ENCODE measurements at regions not wholly inside any gene's neighbourhood (a gene's known extent, or its start where the extent isn't known, plus 50 kb on each side); places are given as distances from the start of the nearest gene placed in this dataset.
A peak's percentile ranks its signal among the peaks of the same experiment; 100 is the strongest.

GRCh38 chr3:5651351-5651750, 463.8 kb downstream of the EDEM1 start:
- H3K9me3 Mint-ChIP-seq = peaks cover 1 to 4% of the 10 kb centered on the region in 2 donors
- no peak overlapping the region for H3K4me3 Mint-ChIP-seq
- no peaks in the 10 kb centered on the region for H3K36me3 Mint-ChIP-seq
- ATAC-seq (replicated peaks) (no peak), DNase-seq (no peak)
- H3K27me3 Mint-ChIP-seq = no peaks in the 10 kb centered on the region
- H3K4me1 Mint-ChIP-seq = no peaks in the 10 kb centered on the region
- no peak overlapping the region for H3K27ac Mint-ChIP-seq

GRCh38 chr3:5653426-5654143, 466.1 kb downstream of the EDEM1 start:
- H3K4me3 Mint-ChIP-seq = no peak overlapping the region

DNA sequence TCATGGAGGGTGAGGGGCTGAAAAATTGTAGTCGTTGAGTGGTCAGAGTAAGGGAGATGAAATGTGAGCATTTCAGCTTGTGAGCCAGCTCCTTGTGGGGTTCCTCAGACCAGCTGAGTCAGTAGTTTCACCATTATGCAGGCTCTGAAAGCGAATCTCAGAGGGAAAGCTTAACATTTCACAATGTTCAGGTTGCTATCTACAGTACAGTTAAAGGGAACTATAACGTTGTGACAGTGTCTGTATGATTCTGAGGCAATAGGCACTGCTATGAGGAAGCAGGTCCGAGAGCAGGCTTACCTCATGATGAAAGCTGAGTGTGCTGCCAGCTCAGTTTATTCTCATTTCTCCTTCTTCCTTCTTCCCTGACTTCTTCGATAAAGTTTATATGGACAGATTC, 469.6 kb downstream of the EDEM1 start:
- Mint-ChIP-seq H3K27ac (no peak overlapping the region), H3K4me3 (no peak overlapping the region), H3K27me3 (no peaks in the 10 kb centered on the region), H3K4me1 (no peaks in the 10 kb centered on the region), H3K9me3 (peaks cover 10 to 15% of the 10 kb centered on the region in 2 donors), H3K36me3 (no peaks in the 10 kb centered on the region)
- DNase-seq (no peak), ATAC-seq (replicated peaks) (no peak)

More at GRCh38 chr3:5653426-5654143, 466.1 kb downstream of the EDEM1 start:
- Mint-ChIP-seq H3K9me3 (peaks cover 9 to 10% of the 10 kb centered on the region in 2 donors), H3K27me3 (no peaks in the 10 kb centered on the region), H3K27ac (no peak overlapping the region), H3K36me3 (no peaks in the 10 kb centered on the region), H3K4me1 (no peaks in the 10 kb centered on the region)
- no peak for DNase-seq
- no peak for ATAC-seq (replicated peaks)

DNA sequence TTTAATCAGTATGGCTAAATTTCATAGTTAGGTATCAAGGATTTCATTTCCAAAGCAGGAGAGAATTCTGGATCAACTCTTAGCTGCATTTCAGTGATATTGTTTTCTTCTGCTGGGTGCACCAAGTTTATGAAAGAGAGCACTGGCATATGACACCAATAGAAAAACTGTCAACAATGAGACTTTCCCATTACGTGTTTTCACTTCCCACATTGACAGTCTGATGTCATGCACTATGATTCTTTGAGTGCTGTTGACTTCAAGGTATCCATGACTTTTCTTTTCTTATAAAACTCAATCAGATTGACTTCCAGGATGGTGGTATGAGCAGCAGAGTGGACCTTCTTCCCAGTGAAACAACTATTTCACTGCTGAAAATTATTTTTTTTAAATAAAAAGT, 476.1 kb downstream of the EDEM1 start:
- Mint-ChIP-seq H3K27me3 (no peaks in the 10 kb centered on the region), H3K36me3 (peaks cover 0 to 2% of the 10 kb centered on the region in 2 donors), H3K4me3 (no peak overlapping the region), H3K4me1 (no peaks in the 10 kb centered on the region), H3K9me3 (peaks cover 13 to 21% of the 10 kb centered on the region in 2 donors), H3K27ac (no peak overlapping the region)
- DNase-seq = no peak
- no peak for ATAC-seq (replicated peaks)

DNA sequence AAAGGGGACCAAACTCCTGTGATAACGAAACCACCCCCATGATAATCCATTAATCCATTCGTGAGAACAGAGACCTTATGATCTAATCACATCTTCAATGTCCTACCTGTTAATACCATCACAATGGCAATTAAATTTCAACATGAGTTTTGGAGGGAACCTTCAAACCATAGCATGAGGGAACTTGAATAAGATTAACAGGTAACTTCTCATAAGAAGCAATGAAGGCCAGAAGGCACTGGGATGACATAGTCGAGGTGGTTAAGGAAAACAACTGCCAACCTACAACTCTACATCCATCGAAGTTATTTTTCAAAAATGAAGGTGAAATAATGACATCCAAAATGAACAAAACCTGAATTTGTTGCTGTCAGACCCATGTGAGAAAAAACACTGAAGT, 478.9 kb downstream of the EDEM1 start:
- peaks cover 13 to 16% of the 10 kb centered on the region in 2 donors for H3K9me3 Mint-ChIP-seq
- no peak overlapping the region for H3K4me3 Mint-ChIP-seq
- DNase-seq (no peak), ATAC-seq (replicated peaks) (no peak)
- H3K4me1 Mint-ChIP-seq = no peaks in the 10 kb centered on the region
- H3K27me3 Mint-ChIP-seq = no peaks in the 10 kb centered on the region
- peaks cover 0 to 2% of the 10 kb centered on the region in 2 donors for H3K36me3 Mint-ChIP-seq
- H3K27ac Mint-ChIP-seq = no peak overlapping the region

- ATAC-seq (replicated peaks) (no peak), DNase-seq (no peak)
- Mint-ChIP-seq H3K4me3 (no peak overlapping the region), H3K9me3 (peaks cover 10 to 19% of the 10 kb centered on the region in 2 donors), H3K4me1 (no peaks in the 10 kb centered on the region), H3K27ac (no peak overlapping the region), H3K36me3 (no peaks in the 10 kb centered on the region), H3K27me3 (no peaks in the 10 kb centered on the region)
Measured at GRCh38 chr3:5673521-5673920, 486.0 kb downstream of the EDEM1 start.

GRCh38 chr3:5675319-5675718, 487.8 kb downstream of the EDEM1 start:
- Mint-ChIP-seq H3K9me3 (peaks cover 11 to 25% of the 10 kb centered on the region in 2 donors), H3K27ac (no peak overlapping the region), H3K36me3 (no peaks in the 10 kb centered on the region), H3K4me3 (no peak overlapping the region), H3K27me3 (no peaks in the 10 kb centered on the region), H3K4me1 (no peaks in the 10 kb centered on the region)
- no peak for DNase-seq
- no peak for ATAC-seq (replicated peaks)

DNA sequence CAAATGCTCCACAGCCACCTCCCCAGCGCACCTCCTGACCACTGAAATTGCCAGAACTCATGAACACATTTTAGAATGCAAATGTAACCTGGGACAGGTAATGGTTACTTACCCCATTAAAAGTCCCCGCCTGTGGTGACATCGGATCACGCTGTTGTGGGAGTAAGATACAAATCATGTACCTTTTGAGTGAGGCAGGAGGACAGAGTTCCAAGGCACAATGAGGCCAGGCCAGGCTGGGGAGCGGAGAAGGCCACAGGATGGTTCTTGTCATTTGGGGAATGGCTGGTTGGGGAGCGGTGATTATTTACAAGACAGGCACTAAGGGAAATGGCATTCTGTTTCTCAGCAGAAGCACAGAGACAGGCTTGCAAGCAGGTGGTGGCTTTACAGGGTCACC, 490.0 kb downstream of the EDEM1 start:
- no peak for DNase-seq
- Mint-ChIP-seq H3K4me3 (no peak overlapping the region), H3K27me3 (no peaks in the 10 kb centered on the region), H3K27ac (no peak overlapping the region), H3K9me3 (peaks cover 12 to 25% of the 10 kb centered on the region in 2 donors), H3K4me1 (no peaks in the 10 kb centered on the region), H3K36me3 (no peaks in the 10 kb centered on the region)
- no peak for ATAC-seq (replicated peaks)

DNA sequence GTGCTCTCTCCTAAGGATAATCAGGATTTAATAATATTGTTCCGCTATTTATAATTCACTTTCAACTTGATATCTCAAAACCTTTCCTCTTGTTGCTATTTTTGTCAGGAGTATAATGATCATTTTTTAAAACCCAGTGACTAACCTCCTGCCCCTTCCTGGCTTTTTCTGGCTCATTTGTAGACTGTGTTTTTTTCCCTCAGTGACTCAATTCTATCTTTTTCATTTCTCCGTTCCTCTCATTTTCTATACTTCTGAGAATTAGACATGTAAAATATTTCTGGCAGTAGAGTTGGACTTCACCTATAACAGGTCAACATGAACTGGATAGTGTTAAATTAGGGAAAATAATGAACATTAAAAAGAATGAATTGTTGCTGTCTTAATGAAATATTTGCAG, 490.7 kb downstream of the EDEM1 start:
- H3K36me3 Mint-ChIP-seq = no peaks in the 10 kb centered on the region
- DNase-seq (no peak), ATAC-seq (replicated peaks) (peak in 1 of 2 donors; percentile 50)
- no peaks in the 10 kb centered on the region for H3K4me1 Mint-ChIP-seq
- no peak overlapping the region for H3K4me3 Mint-ChIP-seq
- H3K9me3 Mint-ChIP-seq = peaks cover 12 to 25% of the 10 kb centered on the region in 2 donors
- no peaks in the 10 kb centered on the region for H3K27me3 Mint-ChIP-seq
- H3K27ac Mint-ChIP-seq = no peak overlapping the region

- no peak overlapping the region for H3K4me3 Mint-ChIP-seq
- H3K27me3 Mint-ChIP-seq = no peaks in the 10 kb centered on the region
- no peak for ATAC-seq (replicated peaks)
- peaks cover 11 to 23% of the 10 kb centered on the region in 2 donors for H3K9me3 Mint-ChIP-seq
- H3K4me1 Mint-ChIP-seq = no peaks in the 10 kb centered on the region
- no peak overlapping the region for H3K27ac Mint-ChIP-seq
- no peak for DNase-seq
- H3K36me3 Mint-ChIP-seq = no peaks in the 10 kb centered on the region
Measured at GRCh38 chr3:5678844-5679243, 491.3 kb downstream of the EDEM1 start.

DNA sequence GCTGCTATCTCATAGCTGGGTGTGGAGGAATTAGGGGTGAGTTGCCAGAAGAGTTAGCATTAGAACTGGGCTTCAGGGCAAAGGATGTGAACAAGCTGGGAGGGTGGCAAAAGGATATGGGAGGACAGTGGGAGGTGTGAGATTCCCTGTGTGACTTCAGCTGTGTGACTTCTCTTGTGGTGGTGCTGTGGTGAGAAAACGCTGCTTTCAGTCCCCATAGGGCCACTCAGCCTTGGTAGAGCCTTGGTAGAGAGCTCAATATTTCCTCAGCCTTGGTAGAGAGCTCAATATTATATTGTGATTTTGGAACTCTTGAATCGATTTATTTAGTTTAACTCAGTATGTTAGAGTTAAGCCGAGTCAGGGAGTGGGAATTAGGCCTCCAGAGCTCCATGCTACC, 499.7 kb downstream of the EDEM1 start:
- DNase-seq (no peak), ATAC-seq (replicated peaks) (no peak)
- Mint-ChIP-seq H3K27me3 (no peaks in the 10 kb centered on the region), H3K4me3 (no peak overlapping the region), H3K9me3 (peaks cover 7 to 19% of the 10 kb centered on the region in 2 donors), H3K4me1 (no peaks in the 10 kb centered on the region), H3K27ac (no peak overlapping the region), H3K36me3 (no peaks in the 10 kb centered on the region)

DNA sequence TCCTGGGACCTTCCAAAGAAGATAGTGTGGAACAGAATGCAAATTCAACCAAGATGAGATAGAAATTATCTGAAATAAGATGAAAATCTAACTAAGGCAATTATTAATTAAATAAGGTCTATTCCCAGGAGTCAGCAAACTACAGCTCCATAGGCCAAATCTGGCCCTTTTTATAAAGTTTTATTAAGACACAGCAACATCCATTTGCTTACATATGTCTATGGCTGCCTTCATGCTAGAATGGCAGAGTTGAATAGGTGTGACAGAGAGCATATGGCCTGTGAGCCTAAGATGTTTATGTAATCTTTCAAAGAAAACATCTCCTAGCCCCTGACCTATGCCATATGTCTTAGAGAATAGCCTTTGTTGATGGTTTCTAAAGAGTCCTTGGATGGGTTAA, 503.0 kb downstream of the EDEM1 start:
- Mint-ChIP-seq H3K36me3 (no peaks in the 10 kb centered on the region), H3K27me3 (no peaks in the 10 kb centered on the region), H3K4me3 (no peak overlapping the region), H3K9me3 (peaks cover 12 to 33% of the 10 kb centered on the region in 2 donors), H3K27ac (no peak overlapping the region), H3K4me1 (no peaks in the 10 kb centered on the region)
- ATAC-seq (replicated peaks) (no peak), DNase-seq (no peak)

DNA sequence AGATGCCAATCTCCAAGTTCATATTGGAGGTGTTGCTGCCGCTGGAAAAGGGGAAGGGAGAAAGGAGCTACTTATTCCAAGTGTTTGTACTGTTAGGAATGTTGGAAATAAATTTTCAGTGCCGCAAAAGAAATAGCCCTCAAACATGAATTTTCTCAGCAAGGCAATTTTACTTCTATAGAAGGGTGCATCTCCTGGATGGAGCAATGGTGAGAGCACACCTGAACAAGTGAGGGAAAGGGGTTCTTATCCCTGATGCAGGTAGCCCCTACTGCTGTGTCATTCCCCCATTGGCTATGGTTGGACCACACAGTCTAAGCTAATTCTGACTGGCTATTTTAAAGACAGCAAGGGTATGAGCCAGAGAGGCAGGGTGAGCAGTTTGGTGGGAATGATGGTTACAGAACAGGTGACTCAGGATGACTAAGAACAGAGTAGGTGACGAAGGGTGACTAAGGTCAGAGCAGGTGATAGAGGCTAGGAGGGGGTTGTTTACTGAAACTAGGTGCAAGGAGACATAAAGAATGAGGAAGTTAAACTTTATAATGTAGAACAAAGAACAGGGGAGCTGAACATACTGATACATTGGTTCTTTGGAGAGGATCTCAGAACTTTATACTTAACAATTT, 503.5 kb downstream of the EDEM1 start:
- Mint-ChIP-seq H3K4me1 (no peaks in the 10 kb centered on the region), H3K4me3 (no peak overlapping the region), H3K27ac (no peak overlapping the region), H3K9me3 (peaks cover 10 to 29% of the 10 kb centered on the region in 2 donors), H3K27me3 (no peaks in the 10 kb centered on the region), H3K36me3 (no peaks in the 10 kb centered on the region)
- DNase-seq (no peak), ATAC-seq (replicated peaks) (no peak)

DNA sequence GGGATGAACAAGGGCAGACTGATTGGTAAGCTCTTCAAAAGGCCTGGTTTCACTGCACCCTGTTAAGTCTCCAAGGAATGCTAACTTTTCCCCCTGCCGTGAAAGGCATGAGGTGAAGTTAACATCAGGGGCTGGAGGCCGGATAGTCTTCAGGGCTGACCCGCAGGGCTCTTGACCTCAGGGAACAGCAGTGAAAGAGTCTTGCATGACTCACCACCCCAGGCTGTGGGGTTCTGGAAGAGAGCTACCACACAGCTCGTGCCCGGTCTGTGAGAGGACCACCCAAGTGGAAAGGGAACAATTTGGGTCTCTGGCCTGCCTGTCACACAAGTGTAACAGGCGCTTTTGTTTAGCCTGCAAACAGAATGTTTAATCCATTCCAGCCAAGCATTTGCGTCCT, 504.9 kb downstream of the EDEM1 start:
- H3K27me3 Mint-ChIP-seq = no peaks in the 10 kb centered on the region
- DNase-seq = no peak
- no peaks in the 10 kb centered on the region for H3K36me3 Mint-ChIP-seq
- no peaks in the 10 kb centered on the region for H3K4me1 Mint-ChIP-seq
- ATAC-seq (replicated peaks) = no peak
- peaks cover 10 to 29% of the 10 kb centered on the region in 2 donors for H3K9me3 Mint-ChIP-seq
- no peak overlapping the region for H3K4me3 Mint-ChIP-seq
- H3K27ac Mint-ChIP-seq = no peak overlapping the region

GRCh38 chr3:5694266-5694665, 506.8 kb downstream of the EDEM1 start:
- no peaks in the 10 kb centered on the region for H3K36me3 Mint-ChIP-seq
- H3K4me3 Mint-ChIP-seq = no peak overlapping the region
- peaks cover 10 to 25% of the 10 kb centered on the region in 2 donors for H3K9me3 Mint-ChIP-seq
- no peaks in the 10 kb centered on the region for H3K27me3 Mint-ChIP-seq
- no peak overlapping the region for H3K27ac Mint-ChIP-seq
- DNase-seq = no peak
- no peaks in the 10 kb centered on the region for H3K4me1 Mint-ChIP-seq
- no peak for ATAC-seq (replicated peaks)

Measured in stimulated activated naive B cell treated with anti-CD40 and anti-IgM and Interleukin-4, amounts not matched to agents 10 μg/mL and 1 μg/mL and 100 μg/mL, for 72 hours (primary cell).